ENCODE measurements at regions not wholly inside any gene's neighbourhood (a gene's known extent, or its start where the extent isn't known, plus 50 kb on each side); places are given as distances from the start of the nearest gene placed in this dataset.

DNA sequence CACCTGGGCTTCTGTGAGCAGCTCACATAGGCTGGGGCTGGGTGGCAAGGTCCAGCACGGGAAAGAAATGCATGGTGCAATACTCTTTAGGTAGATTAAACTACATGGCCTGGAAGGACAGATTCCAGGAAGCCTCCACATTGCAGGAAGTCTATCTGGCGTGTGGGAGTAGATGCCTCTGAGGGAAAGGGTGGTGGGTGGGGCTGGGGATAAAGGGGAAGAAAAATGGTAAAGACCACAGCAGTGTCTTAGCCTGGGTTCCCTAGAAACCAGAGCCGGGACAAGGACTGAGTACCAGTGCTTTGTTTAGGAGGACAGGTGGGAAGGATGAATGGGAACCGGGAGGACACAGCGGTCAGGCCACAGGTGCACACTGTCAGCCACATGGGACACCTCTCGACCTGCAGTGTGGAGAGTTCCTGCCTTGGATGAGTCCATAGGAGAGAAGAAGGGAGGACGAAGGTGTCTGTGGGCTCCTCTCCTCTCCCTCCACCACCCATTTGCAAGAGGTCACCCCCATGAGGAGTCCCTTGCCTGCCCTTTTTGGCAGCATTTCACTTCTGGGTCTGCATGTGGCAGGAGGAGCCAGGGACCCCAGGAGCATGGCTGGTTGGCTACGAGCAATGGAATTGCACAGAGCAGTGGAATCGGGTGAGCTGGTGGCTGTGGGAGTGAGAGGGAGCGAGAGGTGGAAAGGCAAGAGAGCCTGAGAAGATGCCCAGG, 91.5 kb upstream of the HS6ST1 start:
- Histone ChIP-seq H3K27me3 (no peaks in the 10 kb centered on the region), H3K36me3 (no peaks in the 10 kb centered on the region), H3K4me1 (ENCODE audit: control insufficient read depth in 1 of 2, insufficient read depth in 1 of 2, low read depth in 1 of 2, low read length in 1 of 2) (no peaks in the 10 kb centered on the region), H3K4me3 (ENCODE audit: low read depth in 1 of 2, low read length in 1 of 2) (no peak overlapping the region), H3K9me3 (no peaks in the 10 kb centered on the region), H3K27ac (no peak overlapping the region)
- TF ChIP-seq, protein P1, sequence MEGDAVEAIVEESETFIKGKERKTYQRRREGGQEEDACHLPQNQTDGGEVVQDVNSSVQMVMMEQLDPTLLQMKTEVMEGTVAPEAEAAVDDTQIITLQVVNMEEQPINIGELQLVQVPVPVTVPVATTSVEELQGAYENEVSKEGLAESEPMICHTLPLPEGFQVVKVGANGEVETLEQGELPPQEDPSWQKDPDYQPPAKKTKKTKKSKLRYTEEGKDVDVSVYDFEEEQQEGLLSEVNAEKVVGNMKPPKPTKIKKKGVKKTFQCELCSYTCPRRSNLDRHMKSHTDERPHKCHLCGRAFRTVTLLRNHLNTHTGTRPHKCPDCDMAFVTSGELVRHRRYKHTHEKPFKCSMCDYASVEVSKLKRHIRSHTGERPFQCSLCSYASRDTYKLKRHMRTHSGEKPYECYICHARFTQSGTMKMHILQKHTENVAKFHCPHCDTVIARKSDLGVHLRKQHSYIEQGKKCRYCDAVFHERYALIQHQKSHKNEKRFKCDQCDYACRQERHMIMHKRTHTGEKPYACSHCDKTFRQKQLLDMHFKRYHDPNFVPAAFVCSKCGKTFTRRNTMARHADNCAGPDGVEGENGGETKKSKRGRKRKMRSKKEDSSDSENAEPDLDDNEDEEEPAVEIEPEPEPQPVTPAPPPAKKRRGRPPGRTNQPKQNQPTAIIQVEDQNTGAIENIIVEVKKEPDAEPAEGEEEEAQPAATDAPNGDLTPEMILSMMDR (IDR thresholded peaks at IDR 0.05): no peak

DNA sequence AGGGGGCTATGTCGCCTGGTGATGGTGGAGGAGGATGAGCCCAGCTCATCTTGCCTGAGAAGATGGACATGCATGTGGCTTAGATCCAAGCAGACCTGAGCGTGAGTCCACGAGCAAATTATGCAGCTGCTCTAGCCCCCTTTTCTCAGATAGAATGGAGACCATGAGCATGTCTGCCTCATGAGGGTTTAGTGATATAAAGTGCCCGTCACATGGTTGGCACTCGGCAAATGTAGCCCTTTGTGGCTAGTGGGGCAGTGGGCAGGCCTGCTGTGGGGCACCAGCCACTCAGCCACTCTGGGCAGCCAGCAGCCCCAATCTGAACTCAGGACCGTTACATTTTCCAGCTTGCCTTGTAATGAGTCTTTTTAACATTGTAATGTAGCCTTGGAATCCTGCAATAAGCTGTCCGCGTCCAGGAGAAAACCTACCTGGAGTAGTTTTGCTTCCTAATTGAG, 92.1 kb upstream of the HS6ST1 start:
- Histone ChIP-seq H3K4me3 (ENCODE audit: low read depth in 1 of 2, low read length in 1 of 2) (no peak overlapping the region), H3K9me3 (no peaks in the 10 kb centered on the region), H3K27ac (no peak overlapping the region), H3K4me1 (ENCODE audit: control insufficient read depth in 1 of 2, insufficient read depth in 1 of 2, low read depth in 1 of 2, low read length in 1 of 2) (no peaks in the 10 kb centered on the region), H3K27me3 (no peaks in the 10 kb centered on the region), H3K36me3 (no peaks in the 10 kb centered on the region)
- TF ChIP-seq, protein P1 (IDR thresholded peaks at IDR 0.05): no peak

DNA sequence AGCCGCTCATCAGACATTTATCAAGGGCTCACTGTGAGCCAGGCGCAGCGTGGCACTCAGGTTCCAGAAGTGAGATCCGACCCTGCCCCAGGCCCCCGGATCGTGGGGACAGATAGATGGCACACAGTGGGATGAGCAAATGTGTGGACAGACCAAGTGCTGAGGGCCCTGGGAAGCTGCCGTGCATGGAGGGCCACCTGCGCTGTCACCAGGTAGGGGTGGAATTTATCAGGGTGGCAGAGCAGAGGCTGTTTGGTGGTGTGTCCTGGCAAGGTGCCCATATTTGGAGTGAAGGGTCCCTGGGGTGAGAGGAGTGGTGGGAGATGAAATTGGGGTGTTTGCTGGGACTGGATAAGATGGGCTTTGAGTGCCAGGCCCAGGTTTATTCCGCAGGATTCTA, 92.8 kb upstream of the HS6ST1 start:
- no peaks in the 10 kb centered on the region for H3K4me1 ChIP-seq (ENCODE audit: control insufficient read depth in 1 of 2, insufficient read depth in 1 of 2, low read depth in 1 of 2, low read length in 1 of 2)
- no peak overlapping the region for H3K27ac ChIP-seq
- TF ChIP-seq, protein P1 (IDR thresholded peaks at IDR 0.05): no peak
- H3K36me3 ChIP-seq: no peaks in the 10 kb centered on the region
- H3K9me3 ChIP-seq: no peaks in the 10 kb centered on the region
- H3K27me3 ChIP-seq: no peaks in the 10 kb centered on the region
- no peak overlapping the region for H3K4me3 ChIP-seq (ENCODE audit: low read depth in 1 of 2, low read length in 1 of 2)

DNA sequence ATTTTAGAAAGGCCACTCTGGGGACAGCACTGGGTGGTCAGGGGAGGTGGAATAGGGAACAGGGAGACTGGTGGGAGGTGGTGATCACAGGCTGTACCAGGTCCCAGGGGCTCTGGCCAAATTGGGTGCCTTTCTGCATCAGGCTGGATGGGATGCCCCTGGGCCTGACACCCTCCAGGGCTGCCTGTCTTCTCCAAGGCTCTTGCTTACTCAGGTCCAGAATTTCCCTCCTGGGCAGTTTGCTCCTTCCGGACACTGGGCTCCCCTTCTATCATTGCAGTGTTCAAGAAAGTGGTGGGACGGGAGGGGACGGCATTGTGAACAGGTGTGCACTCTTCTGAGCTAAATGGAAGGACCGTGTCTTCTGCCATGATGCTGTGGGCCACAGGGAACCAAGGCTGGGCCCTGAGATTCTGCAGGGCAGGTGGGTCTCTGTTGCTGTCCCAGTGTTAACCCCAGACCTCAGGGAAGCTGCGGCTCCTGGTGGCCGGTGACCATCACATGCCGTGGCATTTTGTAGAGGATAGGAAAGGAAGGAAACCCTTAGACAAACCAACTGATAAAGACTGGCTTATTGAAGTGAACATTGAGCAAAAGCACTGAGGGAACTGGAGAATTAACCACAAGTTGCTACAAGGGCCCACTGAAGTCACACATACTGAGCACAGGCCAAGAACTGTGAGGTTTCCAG, 93.7 kb upstream of the HS6ST1 start:
- no peaks in the 10 kb centered on the region for H3K9me3 ChIP-seq
- no peak overlapping the region for H3K4me3 ChIP-seq (ENCODE audit: low read depth in 1 of 2, low read length in 1 of 2)
- no peak overlapping the region for H3K27ac ChIP-seq
- TF ChIP-seq, protein P1 (IDR thresholded peaks at IDR 0.05): no peak
- H3K27me3 ChIP-seq: no peaks in the 10 kb centered on the region
- no peaks in the 10 kb centered on the region for H3K36me3 ChIP-seq
- no peaks in the 10 kb centered on the region for H3K4me1 ChIP-seq (ENCODE audit: control insufficient read depth in 1 of 2, insufficient read depth in 1 of 2, low read depth in 1 of 2, low read length in 1 of 2)

DNA sequence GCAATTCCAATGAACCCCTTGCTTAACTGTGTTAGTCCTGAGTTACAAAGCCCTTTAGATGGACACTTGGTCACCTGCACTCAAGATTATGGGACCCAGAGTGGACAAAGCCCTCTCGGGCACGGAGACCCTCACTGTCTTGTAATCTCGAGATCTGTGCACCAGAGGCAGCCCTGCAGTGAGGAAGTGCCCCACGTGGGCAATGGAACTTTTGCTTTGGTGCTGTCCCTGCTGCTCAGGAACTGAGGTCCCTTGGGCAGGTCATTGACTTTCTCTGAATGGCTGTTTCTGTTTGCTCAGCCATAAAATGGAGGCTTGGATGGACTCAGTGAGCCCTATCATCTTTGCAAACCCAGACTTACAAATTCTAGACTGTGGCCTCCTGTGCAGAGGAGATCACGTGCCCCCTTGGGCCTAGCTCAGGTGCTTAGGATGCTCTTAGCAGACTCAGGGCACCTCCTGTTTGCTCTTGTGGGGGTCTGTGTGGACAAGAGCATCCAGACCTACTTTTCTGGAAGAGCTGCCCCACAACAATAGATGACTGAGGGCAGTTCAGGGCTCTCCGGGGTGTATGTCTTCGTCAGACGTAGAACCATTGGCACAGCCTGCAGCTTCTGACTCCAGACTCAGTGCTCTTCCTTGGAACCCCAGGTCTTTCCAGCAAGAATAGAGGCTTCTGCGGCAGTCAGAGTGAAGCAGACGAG, 94.5 kb upstream of the HS6ST1 start:
- Histone ChIP-seq H3K27ac (no peak overlapping the region), H3K4me3 (ENCODE audit: low read depth in 1 of 2, low read length in 1 of 2) (no peak overlapping the region), H3K4me1 (ENCODE audit: control insufficient read depth in 1 of 2, insufficient read depth in 1 of 2, low read depth in 1 of 2, low read length in 1 of 2) (no peaks in the 10 kb centered on the region), H3K27me3 (no peaks in the 10 kb centered on the region), H3K36me3 (no peaks in the 10 kb centered on the region), H3K9me3 (no peaks in the 10 kb centered on the region)
- TF ChIP-seq, protein P1 (IDR thresholded peaks at IDR 0.05): no peak
